ENCODE measurements at regions not wholly inside any gene's neighbourhood (a gene's known extent, or its start where the extent isn't known, plus 50 kb on each side); places are given as distances from the start of the nearest gene placed in this dataset.

- DNase-seq, result no peak
- Mint-ChIP-seq H3K4me1 (peaks cover 6% of the 10 kb centered on the region), H3K27ac (no peak overlapping the region), H3K9me3 (no peaks in the 10 kb centered on the region), H3K27me3 (ENCODE audit: low read depth, poor library complexity) (peaks cover 3% of the 10 kb centered on the region), H3K36me3 (ENCODE audit: low read depth) (no peaks in the 10 kb centered on the region), H3K4me3 (no peak overlapping the region)
- TF ChIP-seq CTCF (IDR thresholded peaks at IDR 0.05), result no peak
These were observed 168.9 kb upstream of the HMCN1 start for GRCh38 chr1:185565302-185565701.

GRCh38 chr1:185564816-185565215, 169.4 kb upstream of the HMCN1 start:
- Mint-ChIP-seq H3K9me3 (no peaks in the 10 kb centered on the region), H3K36me3 (ENCODE audit: low read depth) (no peaks in the 10 kb centered on the region), H3K4me1 (peaks cover 6% of the 10 kb centered on the region), H3K27me3 (ENCODE audit: low read depth, poor library complexity) (peaks cover 3% of the 10 kb centered on the region), H3K4me3 (no peak overlapping the region), H3K27ac (no peak overlapping the region)
- no peak for DNase-seq
- no peak for TF ChIP-seq CTCF (IDR thresholded peaks at IDR 0.05)

- Mint-ChIP-seq H3K27me3 (ENCODE audit: low read depth, poor library complexity) (peaks cover 3% of the 10 kb centered on the region), H3K4me3 (no peak overlapping the region), H3K27ac (no peak overlapping the region), H3K9me3 (no peaks in the 10 kb centered on the region), H3K4me1 (peaks cover 6% of the 10 kb centered on the region), H3K36me3 (ENCODE audit: low read depth) (no peaks in the 10 kb centered on the region)
- TF ChIP-seq CTCF (IDR thresholded peaks at IDR 0.05), result no peak
- DNase-seq, result no peak
These were observed 171.5 kb upstream of the HMCN1 start for GRCh38 chr1:185562461-185563359.

- no peak for DNase-seq
- Mint-ChIP-seq H3K27ac (peak overlapping the region; percentile 11), H3K27me3 (ENCODE audit: low read depth, poor library complexity) (peaks cover 3% of the 10 kb centered on the region), H3K9me3 (no peaks in the 10 kb centered on the region), H3K36me3 (ENCODE audit: low read depth) (no peaks in the 10 kb centered on the region), H3K4me1 (peaks cover 6% of the 10 kb centered on the region), H3K4me3 (no peak overlapping the region)
- TF ChIP-seq CTCF (IDR thresholded peaks at IDR 0.05), result no peak
These were observed 172.6 kb upstream of the HMCN1 start for GRCh38 chr1:185561629-185562028.

- Mint-ChIP-seq H3K4me3 (no peak overlapping the region), H3K27me3 (ENCODE audit: low read depth, poor library complexity) (peaks cover 3% of the 10 kb centered on the region), H3K4me1 (peaks cover under 1% of the 10 kb centered on the region), H3K9me3 (no peaks in the 10 kb centered on the region), H3K36me3 (ENCODE audit: low read depth) (no peaks in the 10 kb centered on the region), H3K27ac (no peak overlapping the region)
- DNase-seq, result no peak
- no peak for TF ChIP-seq CTCF (IDR thresholded peaks at IDR 0.05)
These were observed 173.4 kb upstream of the HMCN1 start for GRCh38 chr1:185560760-185561159.
